Kidney (tissue), 13 donors: ENCODE measurements at regions not wholly inside any gene's neighbourhood (a gene's known extent, or its start where the extent isn't known, plus 50 kb on each side); places are given as distances from the start of the nearest gene placed in this dataset.

Experiments
- DNase-seq, 5 donors: peaks; one replicate each; pipeline ENCODE4 v3.0.0-alpha.2; 2013 to 2020
- FAIRE-seq: peaks from 2 replicates; lab custom pipeline; 2012; peaks lifted over from hg19 to GRCh38; lab: Jason Lieb, UNC
- H3K27ac ChIP-seq, 2 donors: one replicate each; pipeline ENCODE4 v1.7.0; 2013; ENCODE audit warnings: low read depth in 2 of 2, low read length in 2 of 2, inconsistent platforms in 1 of 2
- H3K27me3 ChIP-seq: one replicate; pipeline ENCODE4 v1.7.1; 2013; ENCODE audit warnings: low read length, inconsistent platforms; ENCODE audit not compliant: control insufficient read depth, insufficient read depth
- H3K36me3 ChIP-seq, 3 donors: one replicate each; pipeline versions ENCODE4 v1.7.0 to v1.7.1; 2013; ENCODE audit warnings: low read length in 3 of 3, control low read depth in 1 of 3, inconsistent platforms in 1 of 3; ENCODE audit not compliant: insufficient read depth in 3 of 3, control insufficient read depth in 2 of 3
- H3K4me1 ChIP-seq, 3 donors: one replicate each; pipeline versions ENCODE4 v1.7.0 to v1.7.1; 2013; ENCODE audit warnings: low read length in 3 of 3, inconsistent platforms in 1 of 3, low read depth in 1 of 3; ENCODE audit not compliant: control insufficient read depth in 2 of 3, insufficient read depth in 2 of 3
- H3K4me3 ChIP-seq, 3 donors: one replicate each; pipeline versions ENCODE4 v1.7.0 to v1.8.1; 2013; ENCODE audit warnings: low read length in 3 of 3, control low read depth in 1 of 3, inconsistent platforms in 1 of 3
- H3K9ac ChIP-seq, 3 donors: one replicate each; pipeline versions ENCODE4 v1.7.0 to v1.7.1; 2013; ENCODE audit warnings: low read length in 3 of 3, control low read depth in 1 of 3, inconsistent platforms in 1 of 3
- H3K9me3 ChIP-seq, 3 donors: one replicate each; pipeline versions ENCODE4 v1.7.0 to v1.7.1; 2013; ENCODE audit warnings: low read length in 3 of 3, control low read depth in 1 of 3, inconsistent platforms in 1 of 3; ENCODE audit not compliant: control insufficient read depth in 2 of 3, insufficient read depth in 1 of 3
- intact Hi-C: fragments of 100-400 bp; cut with DNase I; formaldehyde crosslinking; loops from one replicate; pipeline ENCODE4 v1.11.1; 2022
- TF ChIP-seq, protein P1 (sequence below): IDR thresholded peaks from 3 replicates; pipeline ENCODE4 v1.5.1; 2012; ENCODE audit warnings: mild to moderate bottlenecking, moderate library complexity, borderline replicate concordance; ENCODE audit not compliant: insufficient read depth; ENCODE audit errors: extremely low read depth
- donor health status: control.
- donor health status: control.
- donor health status: control.
- donor health status: control.
- donor health status: control.
- donor health status: DM: yes; HTN: yes; CAD: no.
- donor health status: Normal renal cell carcinoma (clear cell type).

DNA sequence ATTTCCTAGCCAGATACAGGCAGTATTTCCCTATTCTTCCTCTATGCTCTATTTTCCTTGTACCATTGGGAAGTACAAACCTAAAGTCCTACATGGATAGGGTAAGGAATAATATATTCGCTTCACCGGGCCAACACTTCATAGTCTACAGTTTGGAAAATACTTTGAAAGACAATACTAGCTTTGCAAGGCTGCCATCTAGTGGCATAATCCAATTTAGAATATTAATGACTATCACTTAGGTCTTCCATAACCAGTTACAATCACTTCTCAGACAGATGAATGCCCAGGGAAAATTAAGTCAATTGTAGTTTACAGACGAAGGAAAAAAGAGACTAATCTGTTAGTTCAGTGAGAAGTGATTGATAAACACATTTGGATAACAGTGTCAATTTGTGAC is 141.0 kb upstream of the FAM47C start:
- no peak overlapping the region for H3K27ac ChIP-seq
- DNase-seq (peak in 2 of 5 donors; percentile 33 to 48), FAIRE-seq (peak; percentile 98)
- no peaks in the 10 kb centered on the region for H3K36me3 ChIP-seq
- no peaks in the 10 kb centered on the region for H3K27me3 ChIP-seq
- TF ChIP-seq, protein P1, sequence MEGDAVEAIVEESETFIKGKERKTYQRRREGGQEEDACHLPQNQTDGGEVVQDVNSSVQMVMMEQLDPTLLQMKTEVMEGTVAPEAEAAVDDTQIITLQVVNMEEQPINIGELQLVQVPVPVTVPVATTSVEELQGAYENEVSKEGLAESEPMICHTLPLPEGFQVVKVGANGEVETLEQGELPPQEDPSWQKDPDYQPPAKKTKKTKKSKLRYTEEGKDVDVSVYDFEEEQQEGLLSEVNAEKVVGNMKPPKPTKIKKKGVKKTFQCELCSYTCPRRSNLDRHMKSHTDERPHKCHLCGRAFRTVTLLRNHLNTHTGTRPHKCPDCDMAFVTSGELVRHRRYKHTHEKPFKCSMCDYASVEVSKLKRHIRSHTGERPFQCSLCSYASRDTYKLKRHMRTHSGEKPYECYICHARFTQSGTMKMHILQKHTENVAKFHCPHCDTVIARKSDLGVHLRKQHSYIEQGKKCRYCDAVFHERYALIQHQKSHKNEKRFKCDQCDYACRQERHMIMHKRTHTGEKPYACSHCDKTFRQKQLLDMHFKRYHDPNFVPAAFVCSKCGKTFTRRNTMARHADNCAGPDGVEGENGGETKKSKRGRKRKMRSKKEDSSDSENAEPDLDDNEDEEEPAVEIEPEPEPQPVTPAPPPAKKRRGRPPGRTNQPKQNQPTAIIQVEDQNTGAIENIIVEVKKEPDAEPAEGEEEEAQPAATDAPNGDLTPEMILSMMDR = no peak
- no peak overlapping the region for H3K4me3 ChIP-seq
- H3K9ac ChIP-seq = no peak overlapping the region
- H3K9me3 ChIP-seq = no peaks in the 10 kb centered on the region
- intact Hi-C loops = no loop called here
- no peaks in the 10 kb centered on the region for H3K4me1 ChIP-seq

DNA sequence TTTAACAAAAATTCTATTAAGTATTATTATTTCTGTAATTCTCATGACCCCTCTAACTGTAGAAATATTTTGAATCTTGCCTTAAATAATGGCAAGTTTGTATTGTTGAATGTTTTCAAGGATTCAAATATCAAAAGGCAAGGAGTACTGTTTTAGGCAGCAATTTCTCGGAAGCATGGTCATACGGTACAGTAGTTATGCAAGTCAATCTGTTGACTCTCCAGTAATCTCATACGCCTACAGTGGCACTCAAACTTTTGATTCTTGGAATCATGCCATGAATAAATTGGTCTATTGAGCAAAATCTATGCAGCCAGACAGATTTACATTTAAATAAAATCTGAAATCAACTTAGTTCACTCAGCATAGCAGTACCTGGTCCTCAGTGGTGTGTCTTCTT is 139.6 kb upstream of the FAM47C start:
- intact Hi-C loops = no loop called here
- TF ChIP-seq, protein P1 = no peak
- FAIRE-seq (no peak), DNase-seq (no peak)
- H3K27ac ChIP-seq = no peak overlapping the region
- no peaks in the 10 kb centered on the region for H3K4me1 ChIP-seq
- H3K27me3 ChIP-seq = no peaks in the 10 kb centered on the region
- H3K36me3 ChIP-seq = no peaks in the 10 kb centered on the region
- H3K9ac ChIP-seq = no peak overlapping the region
- no peaks in the 10 kb centered on the region for H3K9me3 ChIP-seq
- H3K4me3 ChIP-seq = no peak overlapping the region

DNA sequence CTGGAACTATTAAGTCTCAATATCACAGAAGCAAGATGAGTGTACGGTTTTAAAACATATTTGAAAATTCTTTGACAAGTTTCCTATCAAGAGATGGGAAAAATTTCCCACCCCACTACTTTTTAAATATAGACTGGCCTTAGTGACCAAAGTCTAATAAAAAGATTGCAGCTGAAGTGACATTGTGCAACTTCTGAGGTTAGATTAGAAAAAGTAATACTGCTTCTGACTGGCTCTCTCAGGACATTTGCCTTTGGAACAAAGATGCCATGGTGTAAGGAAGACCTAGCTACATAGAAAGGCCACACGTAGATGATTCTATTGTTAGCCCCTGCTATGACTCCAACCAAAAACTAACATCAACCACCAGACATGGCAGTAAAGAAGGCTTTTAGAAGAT is 138.7 kb upstream of the FAM47C start:
- no peaks in the 10 kb centered on the region for H3K27me3 ChIP-seq
- H3K9me3 ChIP-seq = no peaks in the 10 kb centered on the region
- H3K4me3 ChIP-seq = no peak overlapping the region
- no peak for FAIRE-seq
- intact Hi-C loops = no loop called here
- no peak for DNase-seq
- TF ChIP-seq, protein P1 = no peak
- H3K9ac ChIP-seq = no peak overlapping the region
- no peak overlapping the region for H3K27ac ChIP-seq
- H3K36me3 ChIP-seq = no peaks in the 10 kb centered on the region
- H3K4me1 ChIP-seq = no peaks in the 10 kb centered on the region

DNA sequence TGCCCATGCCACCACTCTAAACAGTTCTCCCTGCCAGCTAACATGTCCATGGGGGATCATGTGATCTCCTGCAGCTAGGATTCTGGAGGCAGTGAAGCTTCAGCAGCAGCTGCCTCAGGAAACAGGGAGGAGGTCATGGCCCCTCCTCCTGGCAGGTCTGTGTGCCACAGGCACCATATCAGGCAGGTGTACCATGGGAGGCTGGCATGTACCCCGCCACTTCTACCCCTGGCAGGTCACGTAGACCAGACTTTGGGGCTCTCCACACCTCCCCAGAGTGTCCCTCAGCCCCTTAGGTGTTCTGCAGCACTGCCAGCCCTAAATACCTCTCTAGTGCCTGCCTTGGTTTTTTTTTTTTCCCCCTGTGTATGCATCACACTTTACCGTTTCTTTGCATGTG is 110.5 kb upstream of the FAM47C start:
- Histone ChIP-seq H3K27me3 (no peaks in the 10 kb centered on the region), H3K4me3 (no peak overlapping the region), H3K36me3 (no peaks in the 10 kb centered on the region), H3K27ac (no peak overlapping the region), H3K9me3 (no peaks in the 10 kb centered on the region), H3K9ac (no peak overlapping the region), H3K4me1 (no peaks in the 10 kb centered on the region)
- intact Hi-C loops = no loop called here
- no peak for FAIRE-seq
- no peak for DNase-seq
- TF ChIP-seq, protein P1 = no peak
